RWPE1 (cell line): ENCODE measurements at regions not wholly inside any gene's neighbourhood (a gene's known extent, or its start where the extent isn't known, plus 50 kb on each side); places are given as distances from the start of the nearest gene placed in this dataset.

ENCODE experiments used
- CTCF ChIA-PET: fragments of 350-600 bp; sonication (Branson Sonifier 250); formaldehyde crosslinking; extraction: SDS; loops from one replicate; lab custom pipeline; 2021; lab: Yijun Ruan, JAX
- POLR2A ChIA-PET: fragments of 400-600 bp; formaldehyde crosslinking; extraction: SDS; loops from one replicate; lab custom pipeline; 2020; ENCODE audit warnings: antibody characterized with exemption; ENCODE audit not compliant: low non-redundant PET; lab: Yijun Ruan, JAX
- DNase-seq: peaks from one replicate; pipeline ENCODE4 v3.0.0; 2012; ENCODE audit warnings: low spot score
- H3K27ac ChIP-seq: fragments of 450-650 bp; 2 replicates; pipeline ENCODE4 v1.5.1; 2017
- TF ChIP-seq, protein P1 (sequence below): fragments of 450-650 bp; conservative IDR thresholded peaks from 2 replicates; pipeline ENCODE4 v1.5.1; 2017; ENCODE audit warnings: low read depth, mild to moderate bottlenecking

- ChIA-PET POLR2A (no interaction called here), CTCF (no interaction called here)
- H3K27ac ChIP-seq, result no peak overlapping the region
- no peak for DNase-seq
- TF ChIP-seq, protein P1, sequence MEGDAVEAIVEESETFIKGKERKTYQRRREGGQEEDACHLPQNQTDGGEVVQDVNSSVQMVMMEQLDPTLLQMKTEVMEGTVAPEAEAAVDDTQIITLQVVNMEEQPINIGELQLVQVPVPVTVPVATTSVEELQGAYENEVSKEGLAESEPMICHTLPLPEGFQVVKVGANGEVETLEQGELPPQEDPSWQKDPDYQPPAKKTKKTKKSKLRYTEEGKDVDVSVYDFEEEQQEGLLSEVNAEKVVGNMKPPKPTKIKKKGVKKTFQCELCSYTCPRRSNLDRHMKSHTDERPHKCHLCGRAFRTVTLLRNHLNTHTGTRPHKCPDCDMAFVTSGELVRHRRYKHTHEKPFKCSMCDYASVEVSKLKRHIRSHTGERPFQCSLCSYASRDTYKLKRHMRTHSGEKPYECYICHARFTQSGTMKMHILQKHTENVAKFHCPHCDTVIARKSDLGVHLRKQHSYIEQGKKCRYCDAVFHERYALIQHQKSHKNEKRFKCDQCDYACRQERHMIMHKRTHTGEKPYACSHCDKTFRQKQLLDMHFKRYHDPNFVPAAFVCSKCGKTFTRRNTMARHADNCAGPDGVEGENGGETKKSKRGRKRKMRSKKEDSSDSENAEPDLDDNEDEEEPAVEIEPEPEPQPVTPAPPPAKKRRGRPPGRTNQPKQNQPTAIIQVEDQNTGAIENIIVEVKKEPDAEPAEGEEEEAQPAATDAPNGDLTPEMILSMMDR, result no peak
These were observed 962.7 kb downstream of the BCL11A start for GRCh38 chr2:59590798-59591197.

DNA sequence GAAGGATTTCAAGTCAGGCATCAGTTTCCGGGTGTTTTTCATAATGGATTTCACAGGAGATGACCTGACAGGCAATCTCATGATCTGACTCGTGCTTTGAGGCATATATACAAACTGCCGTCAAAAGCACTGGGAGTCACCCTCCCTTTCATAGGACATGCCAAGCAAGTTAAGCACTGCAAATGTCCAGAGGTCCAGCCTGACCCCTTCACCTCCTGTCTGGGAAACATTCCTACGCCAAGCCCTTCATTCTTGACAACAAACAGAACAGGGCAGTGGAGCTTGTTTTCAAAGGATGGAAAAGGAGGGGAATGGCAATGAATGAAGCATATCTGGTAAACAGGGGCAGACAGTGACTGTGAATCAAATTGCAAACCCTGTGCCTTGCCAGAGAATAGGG lies 963.6 kb downstream of the BCL11A start:
- no peak for DNase-seq
- TF ChIP-seq, protein P1, result no peak
- CTCF ChIA-PET, result no interaction called here
- POLR2A ChIA-PET, result no interaction called here
- H3K27ac ChIP-seq, result no peak overlapping the region

GRCh38 chr2:59588286-59588685 lies 965.2 kb downstream of the BCL11A start:
- no peak overlapping the region for H3K27ac ChIP-seq
- CTCF ChIA-PET, result no interaction called here
- TF ChIP-seq, protein P1, result no peak
- no peak for DNase-seq
- POLR2A ChIA-PET, result no interaction called here

- ChIA-PET POLR2A (no interaction called here), CTCF (interaction anchor here (0.7 kb wide), 1 partner anchor 151 kb away, joined by 3 read pairs; no protein-coding TSS in a partner anchor)
- H3K27ac ChIP-seq, result no peak overlapping the region
- TF ChIP-seq, protein P1, result no peak
- no peak for DNase-seq
These were observed 967.3 kb downstream of the BCL11A start for GRCh38 chr2:59586176-59586575.

DNA sequence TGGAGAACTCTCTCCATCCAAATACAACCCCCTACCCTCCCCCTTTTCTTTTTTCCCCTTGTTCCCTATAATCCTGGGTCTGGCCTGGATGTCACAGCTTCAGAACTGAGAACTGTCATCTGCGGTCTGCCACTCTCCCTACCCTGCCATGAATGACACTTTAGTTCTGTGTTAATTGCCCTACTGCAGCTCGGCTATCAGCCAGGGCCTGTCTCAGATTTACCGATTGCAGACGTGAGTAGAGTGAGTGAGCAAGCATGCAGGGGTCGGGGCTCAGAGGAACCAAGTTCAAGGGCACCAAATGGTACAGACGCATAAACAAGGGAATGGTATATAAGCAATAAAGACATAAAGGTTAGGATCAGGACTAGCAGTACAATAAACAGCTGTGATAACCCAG lies 967.8 kb downstream of the BCL11A start:
- TF ChIP-seq, protein P1, result no peak
- POLR2A ChIA-PET, result no interaction called here
- CTCF ChIA-PET, result interaction anchor here (0.7 kb wide), 2 partner anchors 42 to 151 kb away, joined by 3 read pairs; no protein-coding TSS in a partner anchor
- DNase-seq, result no peak
- no peak overlapping the region for H3K27ac ChIP-seq

DNA sequence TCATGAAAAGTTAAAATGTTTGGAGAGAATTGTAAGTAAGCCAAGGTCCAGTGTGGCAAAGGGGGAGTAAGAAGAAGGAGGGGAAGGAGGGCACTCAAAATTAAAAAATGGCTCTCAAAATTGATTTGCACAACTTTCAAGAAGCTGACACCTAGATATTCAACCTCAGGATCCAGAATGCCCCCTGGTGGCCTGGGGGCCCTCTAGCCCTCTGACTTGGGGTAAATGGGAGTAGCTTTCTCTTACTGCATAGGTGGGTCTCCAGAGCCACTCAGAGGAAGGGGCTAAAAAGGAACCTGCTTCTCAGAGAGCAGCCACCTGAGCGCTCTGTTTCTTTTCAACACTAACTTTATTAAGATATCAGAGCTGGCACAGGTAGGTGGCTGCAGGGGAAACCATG lies 968.5 kb downstream of the BCL11A start:
- ChIA-PET POLR2A (no interaction called here), CTCF (interaction anchor here (0.7 kb wide), 2 partner anchors 43 to 79 kb away, joined by 3 read pairs; no protein-coding TSS in a partner anchor)
- H3K27ac ChIP-seq, result no peak overlapping the region
- DNase-seq, result no peak
- TF ChIP-seq, protein P1, result no peak
